ENCODE measurements at regions not wholly inside any gene's neighbourhood (a gene's known extent, or its start where the extent isn't known, plus 50 kb on each side); places are given as distances from the start of the nearest gene placed in this dataset.
"Not testable (repeated sequence)": the region's sequence is repeated elsewhere in the genome, so short reads cannot be mapped to it uniquely, and the experiment has no call there.

- H4K91ac ChIP-seq (ENCODE audit: low read depth, low read length, poor library complexity); H2BK12ac ChIP-seq (ENCODE audit: low read length); H3K18ac ChIP-seq (ENCODE audit: low read length); H3K27ac ChIP-seq (replicated peaks; ENCODE audit: low read length); H3K4me2 ChIP-seq (ENCODE audit: insufficient read depth, low read length, poor library complexity, severe bottlenecking); H4K8ac ChIP-seq (ENCODE audit: low read depth, low read length); H3K27me3 ChIP-seq (ENCODE audit: control insufficient read depth in 3 of 3, insufficient read depth in 3 of 3, low read depth in 1 of 3, low read length in 3 of 3); H2BK15ac ChIP-seq (ENCODE audit: low read length); H3K14ac ChIP-seq (ENCODE audit: low read length); DNase-seq (ENCODE audit: low spot score); H2AFZ ChIP-seq (ENCODE audit: low read length); H3K36me3 ChIP-seq (replicated peaks in 1 of 2; ENCODE audit: control insufficient read depth in 2 of 2, insufficient read depth in 2 of 2, low read length in 2 of 2); H3K23ac ChIP-seq (ENCODE audit: low read depth, low read length, poor library complexity); H3K4ac ChIP-seq (ENCODE audit: low read length); H2BK120ac ChIP-seq (ENCODE audit: low read depth, low read length); H3K4me3 ChIP-seq (ENCODE audit: low read length in 2 of 2); H3K9me3 ChIP-seq (replicated peaks in 1 of 2; ENCODE audit: control insufficient read depth in 2 of 2, insufficient read depth in 1 of 2, low read depth in 1 of 2, low read length in 2 of 2); H2AK5ac ChIP-seq (ENCODE audit: low read depth, low read length); H2BK5ac ChIP-seq (ENCODE audit: low read length); H3K79me1 ChIP-seq (ENCODE audit: low read depth, low read length); H3K9ac ChIP-seq (ENCODE audit: low read depth, low read length, poor library complexity); H3K4me1 ChIP-seq (ENCODE audit: control insufficient read depth in 2 of 2, insufficient read depth in 1 of 2, low read depth in 1 of 2, low read length in 2 of 2): not testable (repeated sequence)
- WGBS, 2 donors (ENCODE audit: extremely low coverage in 2 of 2, insufficient read length in 2 of 2, insufficient replicate concordance in 1 of 2) = no CpG with 5 or more reads among the region's 4 CpGs
Observed at GRCh38 chrX:65825226-65825625, 157.8 kb downstream of the MSN start.

- Histone ChIP-seq H3K79me1 (ENCODE audit: low read depth, low read length) (no peaks in the 10 kb centered on the region), H3K27ac (replicated peaks; ENCODE audit: low read length) (no peak overlapping the region), H3K23ac (ENCODE audit: low read depth, low read length, poor library complexity) (no peak overlapping the region), H3K4me1 (ENCODE audit: control insufficient read depth in 2 of 2, insufficient read depth in 1 of 2, low read depth in 1 of 2, low read length in 2 of 2) (no peaks in the 10 kb centered on the region), H3K4me3 (ENCODE audit: low read length in 2 of 2) (no peak overlapping the region), H2BK5ac (ENCODE audit: low read length) (no peak overlapping the region), H2BK120ac (ENCODE audit: low read depth, low read length) (no peak overlapping the region), H3K14ac (ENCODE audit: low read length) (no peak overlapping the region), H2BK15ac (ENCODE audit: low read length) (no peak overlapping the region), H3K4ac (ENCODE audit: low read length) (no peak overlapping the region), H3K9me3 (replicated peaks in 1 of 2; ENCODE audit: control insufficient read depth in 2 of 2, insufficient read depth in 1 of 2, low read depth in 1 of 2, low read length in 2 of 2) (no peaks in the 10 kb centered on the region), H2BK12ac (ENCODE audit: low read length) (no peak overlapping the region), H4K91ac (ENCODE audit: low read depth, low read length, poor library complexity) (no peak overlapping the region), H3K18ac (ENCODE audit: low read length) (no peak overlapping the region), H2AK5ac (ENCODE audit: low read depth, low read length) (no peak overlapping the region), H4K8ac (ENCODE audit: low read depth, low read length) (no peak overlapping the region), H3K9ac (ENCODE audit: low read depth, low read length, poor library complexity) (no peak overlapping the region), H3K27me3 (ENCODE audit: control insufficient read depth in 3 of 3, insufficient read depth in 3 of 3, low read depth in 1 of 3, low read length in 3 of 3) (no peaks in the 10 kb centered on the region), H2AFZ (ENCODE audit: low read length) (no peak overlapping the region), H3K4me2 (ENCODE audit: insufficient read depth, low read length, poor library complexity, severe bottlenecking) (no peak overlapping the region), H3K36me3 (replicated peaks in 1 of 2; ENCODE audit: control insufficient read depth in 2 of 2, insufficient read depth in 2 of 2, low read length in 2 of 2) (no peaks in the 10 kb centered on the region)
- DNase-seq (ENCODE audit: low spot score) = no peak
- no CpG with 5 or more reads among the region's 48 CpGs for WGBS, 2 donors (ENCODE audit: extremely low coverage in 2 of 2, insufficient read length in 2 of 2, insufficient replicate concordance in 1 of 2)
Observed at GRCh38 chrX:65821721-65822496, 154.5 kb downstream of the MSN start.

- not testable (repeated sequence) for H2BK12ac ChIP-seq (ENCODE audit: low read length); H2BK5ac ChIP-seq (ENCODE audit: low read length); H3K4me3 ChIP-seq (ENCODE audit: low read length in 2 of 2); H3K9ac ChIP-seq (ENCODE audit: low read depth, low read length, poor library complexity); H4K91ac ChIP-seq (ENCODE audit: low read depth, low read length, poor library complexity); H2AFZ ChIP-seq (ENCODE audit: low read length); H3K9me3 ChIP-seq (replicated peaks in 1 of 2; ENCODE audit: control insufficient read depth in 2 of 2, insufficient read depth in 1 of 2, low read depth in 1 of 2, low read length in 2 of 2); H3K23ac ChIP-seq (ENCODE audit: low read depth, low read length, poor library complexity); H3K36me3 ChIP-seq (replicated peaks in 1 of 2; ENCODE audit: control insufficient read depth in 2 of 2, insufficient read depth in 2 of 2, low read length in 2 of 2); H3K79me1 ChIP-seq (ENCODE audit: low read depth, low read length); H2BK15ac ChIP-seq (ENCODE audit: low read length); DNase-seq (ENCODE audit: low spot score); H2AK5ac ChIP-seq (ENCODE audit: low read depth, low read length); H3K4me1 ChIP-seq (ENCODE audit: control insufficient read depth in 2 of 2, insufficient read depth in 1 of 2, low read depth in 1 of 2, low read length in 2 of 2); H3K4me2 ChIP-seq (ENCODE audit: insufficient read depth, low read length, poor library complexity, severe bottlenecking); H3K4ac ChIP-seq (ENCODE audit: low read length); H3K14ac ChIP-seq (ENCODE audit: low read length); H3K27ac ChIP-seq (replicated peaks; ENCODE audit: low read length); H2BK120ac ChIP-seq (ENCODE audit: low read depth, low read length); H4K8ac ChIP-seq (ENCODE audit: low read depth, low read length); H3K18ac ChIP-seq (ENCODE audit: low read length); H3K27me3 ChIP-seq (ENCODE audit: control insufficient read depth in 3 of 3, insufficient read depth in 3 of 3, low read depth in 1 of 3, low read length in 3 of 3)
- WGBS, 2 donors (ENCODE audit: extremely low coverage in 2 of 2, insufficient read length in 2 of 2, insufficient replicate concordance in 1 of 2) = no CpG with 5 or more reads among the region's 1 CpG
Observed at GRCh38 chrX:65819983-65820382, 152.5 kb downstream of the MSN start.

- Histone ChIP-seq H2BK12ac (ENCODE audit: low read length) (no peak overlapping the region), H3K79me1 (ENCODE audit: low read depth, low read length) (no peaks in the 10 kb centered on the region), H3K9me3 (replicated peaks in 1 of 2; ENCODE audit: control insufficient read depth in 2 of 2, insufficient read depth in 1 of 2, low read depth in 1 of 2, low read length in 2 of 2) (no peaks in the 10 kb centered on the region), H4K8ac (ENCODE audit: low read depth, low read length) (no peak overlapping the region), H2AK5ac (ENCODE audit: low read depth, low read length) (no peak overlapping the region), H2BK120ac (ENCODE audit: low read depth, low read length) (no peak overlapping the region), H2AFZ (ENCODE audit: low read length) (no peak overlapping the region), H3K4me1 (ENCODE audit: control insufficient read depth in 2 of 2, insufficient read depth in 1 of 2, low read depth in 1 of 2, low read length in 2 of 2) (no peaks in the 10 kb centered on the region), H3K27me3 (ENCODE audit: control insufficient read depth in 3 of 3, insufficient read depth in 3 of 3, low read depth in 1 of 3, low read length in 3 of 3) (no peaks in the 10 kb centered on the region), H3K4me3 (ENCODE audit: low read length in 2 of 2) (no peak overlapping the region), H3K36me3 (replicated peaks in 1 of 2; ENCODE audit: control insufficient read depth in 2 of 2, insufficient read depth in 2 of 2, low read length in 2 of 2) (no peaks in the 10 kb centered on the region), H3K4me2 (ENCODE audit: insufficient read depth, low read length, poor library complexity, severe bottlenecking) (no peak overlapping the region), H4K91ac (ENCODE audit: low read depth, low read length, poor library complexity) (no peak overlapping the region), H3K27ac (replicated peaks; ENCODE audit: low read length) (no peak overlapping the region), H2BK5ac (ENCODE audit: low read length) (no peak overlapping the region), H3K14ac (ENCODE audit: low read length) (no peak overlapping the region), H3K18ac (ENCODE audit: low read length) (no peak overlapping the region), H3K9ac (ENCODE audit: low read depth, low read length, poor library complexity) (no peak overlapping the region), H2BK15ac (ENCODE audit: low read length) (no peak overlapping the region), H3K4ac (ENCODE audit: low read length) (no peak overlapping the region), H3K23ac (ENCODE audit: low read depth, low read length, poor library complexity) (no peak overlapping the region)
- WGBS, 2 donors (ENCODE audit: extremely low coverage in 2 of 2, insufficient read length in 2 of 2, insufficient replicate concordance in 1 of 2) = no CpG with 5 or more reads among the region's 1 CpG
- no peak for DNase-seq (ENCODE audit: low spot score)
Observed at GRCh38 chrX:65813245-65813644, 145.8 kb downstream of the MSN start.
